Fibroblast of gingiva (primary cell): ENCODE measurements at regions not wholly inside any gene's neighbourhood (a gene's known extent, or its start where the extent isn't known, plus 50 kb on each side); places are given as distances from the start of the nearest gene placed in this dataset.

Experiments
- DNase-seq: peaks from one replicate; pipeline ENCODE4 v3.0.0-alpha.2; 2011; ENCODE audit warnings: low read depth

DNA sequence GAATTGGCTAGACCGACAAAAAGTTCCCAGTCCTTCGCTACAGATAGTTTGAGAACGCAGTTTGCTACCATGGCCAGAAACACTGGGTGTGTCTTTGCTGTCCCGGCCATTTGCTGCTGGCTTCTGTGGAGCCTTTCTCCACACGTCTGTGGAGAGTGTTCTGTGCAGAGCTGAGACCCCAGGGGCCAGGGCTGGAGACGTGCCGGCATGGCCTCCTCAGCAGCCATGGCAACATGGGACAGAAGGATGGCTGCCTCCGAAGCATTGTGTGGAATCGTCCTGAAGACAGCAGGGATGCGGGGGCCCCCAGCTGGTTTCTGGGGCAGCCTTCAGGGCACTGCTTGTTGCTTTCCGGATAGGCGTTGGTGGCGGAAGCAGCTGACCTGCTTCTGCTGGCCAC is 142.8 kb downstream of the GADD45G start:
- no peak for DNase-seq

DNA sequence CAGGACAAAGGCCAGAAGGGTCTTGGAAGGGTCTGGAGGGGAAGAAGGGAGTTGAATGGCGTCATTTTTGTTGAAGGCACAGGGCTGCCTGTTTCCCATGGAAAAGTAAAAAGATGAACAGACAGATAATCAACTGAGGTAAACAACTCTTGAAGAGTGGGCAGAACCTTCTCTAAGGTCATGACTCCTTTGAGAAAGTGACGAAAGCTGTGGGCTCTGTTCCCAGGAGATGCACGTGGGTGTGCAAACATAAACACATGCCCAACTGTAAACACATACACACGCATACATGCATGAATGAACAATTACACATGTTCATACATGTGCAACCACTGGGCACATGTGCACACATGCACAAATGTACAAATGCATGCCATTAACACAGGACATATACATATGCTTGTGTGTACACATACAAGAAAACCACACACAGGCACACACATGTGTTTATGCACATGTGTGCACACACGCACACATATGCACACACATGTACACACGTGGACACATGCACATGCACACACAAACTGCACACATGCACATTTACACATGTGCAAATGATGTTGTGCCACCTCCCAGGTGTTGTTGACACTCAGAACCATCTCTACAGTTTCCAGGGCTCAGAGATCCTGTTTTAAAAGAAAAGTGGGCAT is 143.3 kb downstream of the GADD45G start:
- no peak for DNase-seq

DNA sequence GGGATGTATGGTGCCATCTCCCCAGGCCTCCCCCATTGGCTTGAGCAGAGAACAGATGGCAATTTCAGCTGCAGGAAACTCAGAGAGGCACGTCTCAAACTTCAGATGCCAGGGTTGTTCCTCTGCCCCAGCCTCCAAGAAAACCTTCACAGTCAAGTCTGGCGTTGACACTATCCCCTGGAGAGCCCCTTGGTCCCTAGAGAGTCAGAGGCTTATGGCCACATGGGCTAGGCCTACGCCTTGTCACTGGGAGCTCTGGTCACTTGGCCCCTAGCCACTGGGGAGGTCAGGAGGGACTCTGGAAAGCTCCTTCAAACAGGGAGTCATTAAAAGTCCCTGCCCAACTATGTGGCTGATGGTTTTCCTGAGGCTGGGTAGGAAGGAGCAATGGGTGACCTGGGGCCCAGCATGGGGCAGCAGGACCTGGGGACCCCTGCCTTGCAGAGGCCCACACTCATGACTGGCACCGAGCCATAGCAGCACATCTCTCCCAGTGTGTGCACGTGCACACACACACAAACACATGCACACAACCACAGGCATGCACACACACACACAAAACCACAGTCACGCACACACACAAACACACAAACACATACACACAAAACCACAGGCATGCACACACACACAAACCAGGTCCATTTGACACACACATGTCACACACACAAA is 144.2 kb downstream of the GADD45G start:
- no peak for DNase-seq

DNA sequence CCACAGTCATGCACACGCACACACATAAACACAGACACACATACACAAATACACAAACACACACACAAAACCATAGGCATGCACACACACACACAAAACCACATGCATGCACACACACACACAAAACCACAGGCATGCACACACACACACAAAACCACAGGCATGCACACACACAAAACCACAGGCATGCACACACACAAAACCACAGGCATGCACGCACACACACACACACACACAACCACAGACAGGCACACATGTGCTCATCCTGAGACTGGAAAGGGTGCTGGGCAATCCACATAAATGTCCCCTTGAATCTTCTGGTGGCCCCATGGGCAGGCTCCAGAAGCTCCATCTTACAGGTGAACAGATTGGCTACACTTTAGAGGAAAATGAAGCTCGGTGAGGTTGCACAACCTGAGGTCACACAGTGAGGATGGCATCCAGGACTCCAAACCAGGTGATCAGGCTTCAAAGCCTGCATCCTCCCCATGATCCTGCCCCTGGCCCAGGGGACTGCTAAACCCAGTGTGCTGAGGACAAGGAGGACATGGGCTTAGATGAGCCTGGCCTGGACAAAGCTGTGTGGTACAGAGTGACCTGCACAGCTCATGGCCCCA is 144.8 kb downstream of the GADD45G start:
- DNase-seq: no peak

DNA sequence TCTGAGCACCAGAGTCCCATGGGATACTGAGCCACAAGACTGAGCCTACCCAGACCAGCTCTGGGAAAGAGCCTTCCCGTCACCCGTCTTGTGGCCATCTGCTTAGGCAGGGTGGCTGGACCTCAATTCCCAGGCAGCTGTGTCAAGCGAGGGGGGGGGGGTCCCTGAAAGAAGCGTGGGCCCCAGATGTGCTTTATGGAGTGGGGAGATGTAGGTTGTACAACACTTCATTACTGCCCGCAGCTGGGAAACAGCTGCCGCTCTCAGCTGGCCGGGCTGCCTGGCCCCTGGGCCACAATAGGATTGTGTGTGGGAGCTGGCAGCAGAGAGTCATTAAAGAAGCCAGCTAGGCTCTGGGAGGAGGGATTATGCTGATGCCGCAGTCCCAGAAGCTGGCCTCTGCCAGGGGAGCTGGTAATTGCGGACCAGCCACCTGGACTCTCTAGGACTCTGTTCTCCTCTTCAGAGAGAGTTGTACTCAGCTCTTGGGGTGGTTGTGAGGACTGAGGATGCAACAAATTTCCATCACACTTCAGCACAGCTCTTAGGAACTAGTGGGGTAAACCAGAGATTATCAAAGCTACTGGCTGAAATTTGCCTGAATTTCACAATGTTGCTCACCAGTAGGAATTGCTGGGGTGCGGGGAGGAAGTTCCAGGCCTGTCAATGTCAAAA is 145.4 kb downstream of the GADD45G start:
- no peak for DNase-seq

DNA sequence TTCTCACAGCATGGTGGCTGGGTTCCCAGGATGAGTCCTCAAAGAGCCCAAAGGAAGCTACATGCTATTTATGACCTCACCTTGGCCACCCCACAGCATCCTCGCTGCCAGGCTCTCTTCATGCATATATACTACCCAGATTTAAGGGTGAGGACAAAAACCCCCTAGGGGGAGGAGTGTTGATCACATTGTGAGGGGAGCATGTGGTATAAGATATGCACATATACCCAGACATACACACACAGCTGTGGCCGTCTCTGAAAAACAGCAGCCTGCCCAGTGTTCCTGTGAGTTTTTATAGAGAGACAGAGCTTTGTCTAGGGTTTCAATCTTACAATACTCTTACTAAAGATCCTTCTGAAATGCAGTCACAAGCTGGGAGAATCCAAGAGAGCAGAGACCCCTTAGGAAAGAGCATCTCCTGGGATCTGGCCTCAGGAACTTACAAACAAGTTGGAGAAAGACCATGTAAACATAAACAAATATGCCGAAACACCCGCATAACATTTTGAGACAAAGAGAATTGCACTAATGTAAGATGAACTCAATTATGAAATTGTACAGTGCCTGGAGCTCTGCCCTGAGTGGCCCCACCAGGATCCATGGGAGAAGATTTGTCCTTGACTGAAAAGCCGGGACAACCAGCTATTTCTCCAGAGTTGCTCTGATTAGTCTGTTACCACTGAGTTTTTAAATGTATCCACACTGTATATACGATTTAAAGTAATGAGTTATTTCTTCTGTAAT is 146.4 kb downstream of the GADD45G start:
- DNase-seq: no peak

DNA sequence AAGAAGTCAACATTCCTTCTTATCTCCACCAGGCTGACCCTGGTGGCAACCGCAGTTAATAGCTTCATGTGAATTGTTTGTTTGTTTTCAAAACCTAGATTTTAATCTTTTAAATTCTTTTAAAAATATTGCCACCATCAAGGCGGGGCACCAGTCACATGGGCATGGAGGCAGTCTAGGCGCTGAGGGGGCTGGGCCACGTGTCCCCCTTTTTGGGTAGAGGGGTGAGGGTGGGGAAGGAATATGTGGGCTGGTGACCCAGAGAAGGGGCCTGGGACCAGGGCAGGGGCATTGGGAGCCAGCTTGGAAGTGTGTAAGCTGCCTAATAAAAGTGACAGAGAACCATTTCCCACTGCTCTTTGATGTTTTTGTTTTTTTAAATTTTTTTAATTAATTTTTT is 147.3 kb downstream of the GADD45G start:
- no peak for DNase-seq

DNA sequence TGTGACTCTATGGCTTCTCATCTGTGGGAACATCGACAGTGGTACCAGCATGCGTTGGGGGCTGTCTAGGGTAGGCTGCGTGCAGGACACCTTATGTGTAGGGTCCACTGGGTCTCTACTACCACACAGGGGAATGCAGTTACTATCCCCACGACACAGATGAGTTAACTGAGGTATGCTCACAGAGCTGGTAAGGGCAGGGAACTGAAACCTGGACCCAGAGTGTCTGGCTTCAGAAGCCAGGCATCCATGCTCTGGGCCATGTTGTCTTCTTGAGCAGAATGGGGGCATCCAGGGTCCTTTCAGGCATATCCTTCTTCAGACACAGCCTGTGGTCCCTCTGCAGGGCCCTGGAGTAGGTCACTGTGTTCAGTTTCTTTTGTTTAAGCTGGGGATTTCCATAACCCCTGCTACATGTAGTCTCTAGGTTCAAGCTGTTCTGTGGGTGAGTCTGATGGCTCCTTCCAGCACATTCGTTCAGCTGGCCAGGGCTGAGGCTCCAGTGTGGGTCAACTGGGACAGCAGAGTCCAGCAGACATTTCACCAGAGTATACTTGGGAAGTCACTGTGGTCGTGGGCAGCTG is 148.8 kb downstream of the GADD45G start:
- DNase-seq: no peak

DNA sequence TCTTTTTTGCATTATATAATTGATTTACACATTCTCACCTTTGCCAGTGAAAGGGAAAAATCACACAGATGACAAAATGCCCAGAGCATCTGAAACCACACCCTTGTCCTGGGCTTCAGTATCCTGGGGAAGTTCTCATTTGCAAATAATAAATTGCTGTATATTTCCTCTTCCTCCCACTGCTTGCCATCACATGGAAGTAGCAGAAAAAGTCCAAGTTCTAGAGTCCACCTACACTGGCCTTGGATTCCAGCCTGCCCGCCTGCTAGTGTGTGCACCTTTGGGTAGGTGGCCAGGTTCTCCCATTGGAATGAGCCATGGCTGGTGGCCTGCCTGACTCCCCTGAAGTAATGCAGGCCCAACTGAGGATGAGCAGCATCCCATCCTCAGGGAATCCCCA is 149.4 kb downstream of the GADD45G start:
- no peak for DNase-seq

DNA sequence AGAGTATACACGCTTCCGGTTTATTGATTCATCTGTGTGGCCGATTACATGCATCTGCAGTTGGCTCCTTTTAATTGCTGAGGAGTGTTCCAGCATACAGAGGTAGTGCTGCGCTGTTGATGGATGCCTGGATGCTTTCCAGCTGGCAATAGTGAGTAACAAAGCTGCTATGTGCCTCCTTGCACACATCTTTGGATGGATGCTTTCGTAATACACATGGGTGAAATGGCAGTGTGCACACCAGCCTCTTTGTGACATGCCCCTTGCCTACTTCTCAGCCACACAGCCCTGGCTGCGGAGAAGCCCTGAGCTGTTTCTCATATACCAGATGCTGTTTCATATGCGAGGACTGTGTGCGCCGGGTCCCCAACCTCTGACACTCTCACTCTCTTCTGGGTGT is 151.0 kb downstream of the GADD45G start:
- no peak for DNase-seq

DNA sequence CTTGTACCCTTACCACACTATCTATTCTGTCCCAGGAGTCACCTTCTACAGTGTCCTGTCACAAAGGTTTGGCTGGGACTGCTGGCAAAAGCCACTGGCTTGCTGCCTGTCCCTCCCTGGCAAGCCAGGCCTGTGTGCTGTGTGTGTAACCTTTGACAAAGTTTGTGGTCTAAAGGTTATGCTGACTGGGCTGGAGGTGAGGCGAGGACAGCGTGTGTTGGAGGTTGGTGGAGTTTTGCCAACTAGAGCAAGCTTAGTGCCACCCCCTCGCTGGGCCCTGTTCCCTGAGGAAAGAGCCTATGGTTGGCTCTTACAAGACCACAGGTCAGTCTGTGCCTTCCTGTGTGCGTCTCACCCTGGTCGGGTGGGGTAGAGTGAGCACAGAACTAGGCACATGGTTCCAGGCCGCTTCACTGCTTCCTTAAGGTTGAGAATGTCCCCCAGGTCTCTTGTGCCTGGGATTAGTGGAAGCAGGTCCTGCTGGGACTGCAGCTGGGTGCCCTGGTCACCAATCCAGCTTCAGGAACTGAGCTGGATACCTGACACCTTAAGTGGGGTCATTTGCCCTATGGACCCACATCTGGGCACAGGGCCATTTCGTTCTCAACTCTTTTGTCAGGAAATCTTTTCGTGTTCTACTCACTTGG is 152.2 kb downstream of the GADD45G start:
- no peak for DNase-seq

DNA sequence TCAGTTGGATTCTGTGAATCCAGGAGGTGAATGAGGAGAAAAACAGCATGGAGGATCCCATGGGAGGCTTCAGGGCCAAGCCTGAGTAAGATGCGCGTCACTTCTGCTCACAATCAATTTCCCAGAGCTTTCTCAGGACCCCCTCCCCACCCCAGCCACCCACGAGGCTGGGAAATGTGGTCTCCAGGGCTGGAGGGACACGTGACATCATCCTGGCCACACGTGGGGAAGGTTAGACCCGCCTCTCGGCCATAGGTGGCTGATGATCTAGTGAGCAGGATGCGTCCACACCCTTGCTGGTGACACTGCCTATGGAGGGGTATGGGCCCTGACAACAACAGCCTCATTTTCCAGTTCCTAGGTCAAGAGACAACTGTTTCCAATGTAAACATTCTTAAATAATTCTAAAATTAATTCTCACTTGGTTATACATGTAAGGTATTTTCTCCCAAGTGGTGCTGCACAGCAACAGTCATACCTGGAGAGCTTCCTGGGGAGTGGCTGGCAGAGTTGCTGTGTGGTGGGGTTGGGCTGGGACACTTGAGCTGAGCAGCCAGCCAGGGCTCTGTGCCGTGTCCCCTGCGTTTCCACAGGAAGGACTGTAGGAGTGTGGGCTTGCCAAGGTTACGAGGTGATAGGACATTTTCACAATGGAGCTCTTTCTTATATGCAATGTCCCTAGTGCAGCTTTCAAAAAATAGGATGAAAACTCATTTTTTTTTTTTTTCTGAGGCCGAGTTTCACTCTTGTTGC is 153.1 kb downstream of the GADD45G start:
- no peak for DNase-seq

DNA sequence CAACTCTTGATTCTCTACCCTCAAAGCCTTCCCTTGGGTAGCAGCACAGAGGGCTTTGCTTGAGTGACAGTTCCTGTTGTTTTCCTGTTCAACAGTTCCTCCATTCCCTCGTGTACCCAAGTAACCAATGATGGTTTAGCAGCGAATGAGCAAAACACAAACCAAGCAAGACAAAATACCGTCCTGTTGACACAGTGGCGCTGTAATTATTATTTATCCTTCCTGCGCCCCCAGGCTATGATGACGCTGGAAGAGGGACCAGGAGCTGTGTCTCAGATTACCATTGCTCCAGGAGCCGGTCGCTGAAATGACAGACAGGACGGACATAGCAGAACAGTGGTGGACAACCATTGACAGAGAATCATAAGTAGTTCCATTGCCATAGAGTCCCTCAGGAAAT is 154.8 kb downstream of the GADD45G start:
- DNase-seq: no peak

DNA sequence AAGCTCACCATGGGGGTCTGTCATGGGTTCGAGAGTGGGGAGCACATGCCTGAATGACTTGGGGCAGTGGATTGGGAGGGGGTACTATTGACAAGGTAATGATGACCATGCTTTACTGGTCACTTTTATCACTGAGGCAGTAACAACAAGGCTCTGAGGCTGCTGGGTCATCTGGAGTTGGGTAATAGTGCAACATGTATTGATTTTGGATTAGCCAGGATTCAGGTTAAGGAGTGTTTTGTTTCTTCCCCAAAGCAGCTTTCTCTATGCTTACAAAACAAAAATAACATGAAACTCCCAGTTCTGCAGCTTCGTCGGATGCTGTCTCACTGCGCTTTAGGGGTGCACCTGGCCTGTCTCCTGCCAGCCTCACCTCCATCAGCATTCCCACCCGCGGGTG is 155.3 kb downstream of the GADD45G start:
- no peak for DNase-seq

DNA sequence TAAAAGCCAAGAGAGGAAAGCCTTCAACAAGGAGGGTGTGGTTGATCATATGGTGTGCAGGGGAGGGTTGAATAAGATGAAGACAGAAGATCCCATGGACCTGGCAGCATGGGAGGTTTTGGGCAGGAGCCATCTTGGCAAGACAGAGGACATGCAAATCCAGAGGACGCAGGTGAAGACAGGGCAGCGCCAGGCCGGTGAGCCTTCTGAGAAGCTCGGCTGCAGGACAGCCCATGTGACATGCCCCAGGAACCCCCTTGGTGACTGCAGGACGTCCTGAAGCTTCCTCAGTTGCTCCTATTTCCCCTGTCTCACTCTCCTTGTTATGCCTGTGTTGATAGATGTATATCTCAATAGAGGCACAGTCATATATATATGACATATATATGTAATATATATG is 159.4 kb downstream of the GADD45G start:
- no peak for DNase-seq

DNA sequence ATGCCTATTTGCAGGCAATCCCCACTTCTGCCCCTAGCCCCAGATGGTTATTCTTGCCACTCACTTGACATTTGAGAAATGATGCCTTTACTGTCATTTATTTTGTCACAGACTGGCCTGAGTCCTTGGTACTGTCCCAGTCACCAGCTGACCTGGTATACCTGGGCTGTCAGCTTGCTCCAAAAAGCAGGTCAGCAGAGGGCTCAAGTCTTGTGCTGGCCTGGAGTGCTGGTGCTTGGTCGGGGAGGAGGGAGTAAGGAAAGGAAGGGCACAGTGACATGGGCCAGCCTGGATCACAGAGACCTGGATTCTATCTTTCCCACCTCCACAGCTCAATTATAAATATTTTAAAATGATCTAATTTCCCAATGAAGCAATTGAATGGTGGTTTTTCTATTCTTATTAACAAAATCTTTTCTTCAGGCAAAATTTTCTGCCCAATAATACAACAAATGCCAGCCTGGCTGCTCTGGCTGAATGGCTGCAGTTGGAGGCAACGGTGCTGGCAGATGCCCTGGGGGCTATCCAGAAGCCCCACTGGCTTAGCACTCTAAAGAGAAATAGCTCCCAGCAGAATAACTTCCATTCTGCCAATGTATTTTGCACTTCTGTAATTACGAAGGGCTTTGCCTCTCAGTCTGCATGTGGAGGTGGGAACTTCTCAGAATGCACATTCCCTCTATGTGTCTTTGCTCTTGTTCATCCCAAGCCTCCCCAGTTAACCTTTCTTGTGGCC is 160.6 kb downstream of the GADD45G start:
- DNase-seq: no peak

DNA sequence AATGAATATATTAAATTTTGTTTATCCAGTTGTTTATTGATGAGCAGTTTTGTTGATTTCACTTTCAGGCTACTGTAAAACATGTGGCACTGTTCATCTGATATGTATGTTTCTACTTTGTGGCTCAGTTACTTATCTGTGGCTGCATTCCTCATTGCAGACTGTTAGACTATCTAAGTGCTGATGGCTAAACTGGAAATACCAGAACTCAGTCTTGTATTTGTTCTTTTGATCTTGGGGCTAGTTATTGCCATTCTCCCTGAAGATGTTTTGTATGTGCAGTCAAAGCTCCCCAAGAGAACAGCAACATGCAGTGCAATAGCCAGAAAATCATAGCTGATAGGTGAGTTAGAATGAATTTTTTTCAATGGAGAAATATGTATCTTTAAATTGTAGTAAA is 162.2 kb downstream of the GADD45G start:
- no peak for DNase-seq

DNA sequence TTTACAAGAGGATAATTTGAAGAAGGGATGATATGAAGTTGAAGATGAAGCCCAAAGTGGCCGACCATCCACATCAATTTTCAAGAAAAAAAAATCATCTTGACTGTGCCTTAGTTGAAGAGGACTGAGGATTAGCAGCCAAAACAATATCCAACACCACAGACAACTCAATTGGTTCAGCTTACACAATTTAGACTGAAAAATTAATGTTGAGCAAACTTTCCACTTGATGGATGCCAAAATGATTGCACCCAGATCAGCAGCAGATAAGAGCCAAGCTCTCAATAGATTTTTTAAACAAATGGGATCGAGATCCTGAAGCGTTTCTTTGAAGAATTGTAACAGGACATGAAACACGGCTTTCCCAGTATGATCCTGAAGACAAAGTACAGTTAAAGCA is 163.2 kb downstream of the GADD45G start:
- no peak for DNase-seq

DNA sequence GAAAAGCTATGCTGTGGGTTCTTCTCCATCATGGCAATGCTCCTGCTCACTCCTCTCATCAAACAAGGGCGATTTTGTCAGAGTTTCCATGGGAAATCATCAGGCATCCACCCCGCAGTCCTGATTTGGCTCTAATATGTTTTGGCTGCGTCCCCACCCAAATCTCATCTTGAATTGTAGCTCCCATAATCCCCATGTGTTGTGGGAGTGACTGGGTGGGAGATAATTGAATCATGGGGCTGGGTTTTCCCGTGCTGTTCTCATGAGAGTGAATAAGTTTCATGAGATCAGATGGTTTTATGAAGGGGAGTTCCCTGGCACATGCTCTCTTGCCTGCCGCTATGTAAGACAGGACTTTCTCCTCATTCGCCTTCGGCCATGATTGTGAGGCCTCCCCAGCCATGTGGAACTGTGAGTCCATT is 163.8 kb downstream of the GADD45G start:
- DNase-seq: no peak

DNA sequence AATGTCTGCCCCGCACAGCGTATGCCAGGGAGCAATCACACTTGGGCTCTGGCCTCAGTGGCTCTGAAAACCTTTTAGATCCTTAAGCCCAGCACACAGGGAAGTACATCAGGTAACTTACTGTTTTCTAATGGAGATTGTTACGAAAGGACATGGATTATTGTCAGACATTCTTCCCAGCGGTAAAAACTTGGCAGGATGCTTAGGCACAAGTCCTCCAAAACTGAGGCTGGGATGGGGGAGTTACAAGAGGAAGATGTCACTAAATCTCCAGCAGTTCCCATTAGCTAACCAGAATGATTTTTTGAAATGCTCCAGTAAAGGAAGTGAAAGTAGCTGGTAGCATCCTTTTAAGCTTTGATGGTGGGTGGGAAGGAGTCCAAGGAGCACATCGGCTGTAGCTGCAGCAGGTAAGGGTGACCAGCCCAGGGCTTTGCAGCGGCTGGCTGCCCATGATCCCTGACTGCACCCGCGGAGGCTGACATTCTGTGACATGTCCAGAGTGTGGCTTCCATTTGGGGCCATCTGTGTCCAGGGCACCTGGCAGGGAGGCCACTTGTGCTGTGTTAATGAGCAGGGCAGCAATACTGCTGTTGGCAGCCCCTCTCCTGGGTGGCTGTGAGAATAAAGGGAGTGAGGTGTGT is 165.8 kb downstream of the GADD45G start:
- no peak for DNase-seq
